Duodenal mucosa (tissue), 2 donors: ENCODE measurements at regions not wholly inside any gene's neighbourhood (a gene's known extent, or its start where the extent isn't known, plus 50 kb on each side); places are given as distances from the start of the nearest gene placed in this dataset.

Source experiments
- H3K27ac ChIP-seq: one replicate; pipeline ENCODE4 v1.7.0; 2013; ENCODE audit warnings: low read depth, low read length
- H3K27me3 ChIP-seq, 2 donors: one replicate each; pipeline ENCODE4 v1.7.0; 2013; ENCODE audit warnings: low read length in 2 of 2, control low read depth in 1 of 2; ENCODE audit not compliant: insufficient read depth in 2 of 2, control insufficient read depth in 1 of 2
- H3K36me3 ChIP-seq, 2 donors: one replicate each; pipeline ENCODE4 v1.7.0; 2013; ENCODE audit warnings: low read length in 2 of 2, control low read depth in 1 of 2; ENCODE audit not compliant: insufficient read depth in 2 of 2, control insufficient read depth in 1 of 2
- H3K4me1 ChIP-seq, 2 donors: one replicate each; pipeline ENCODE4 v1.7.0; 2013; ENCODE audit warnings: low read length in 2 of 2, control low read depth in 1 of 2; ENCODE audit not compliant: insufficient read depth in 2 of 2, control insufficient read depth in 1 of 2
- H3K4me3 ChIP-seq, 2 donors: one replicate each; pipeline ENCODE4 v1.7.0; 2013; ENCODE audit warnings: low read length in 2 of 2, low read depth in 1 of 2
- H3K9ac ChIP-seq, 2 donors: one replicate each; pipeline ENCODE4 v1.7.0; 2013; ENCODE audit warnings: low read length in 2 of 2, low read depth in 1 of 2
- H3K9me3 ChIP-seq, 2 donors: one replicate each; pipeline ENCODE4 v1.7.0; 2013; ENCODE audit warnings: low read length in 2 of 2, control low read depth in 1 of 2; ENCODE audit not compliant: control insufficient read depth in 1 of 2

GRCh38 chr18:7470503-7470902 lies 96.6 kb upstream of the PTPRM start:
- H3K4me1 ChIP-seq: no peaks in the 10 kb centered on the region
- no peaks in the 10 kb centered on the region for H3K36me3 ChIP-seq
- H3K4me3 ChIP-seq: no peak overlapping the region
- H3K27me3 ChIP-seq: no peaks in the 10 kb centered on the region
- no peaks in the 10 kb centered on the region for H3K9me3 ChIP-seq
- H3K9ac ChIP-seq: no peak overlapping the region
- no peak overlapping the region for H3K27ac ChIP-seq

GRCh38 chr18:7476386-7476785 lies 90.7 kb upstream of the PTPRM start:
- no peaks in the 10 kb centered on the region for H3K9me3 ChIP-seq
- H3K27ac ChIP-seq: no peak overlapping the region
- H3K4me3 ChIP-seq: no peak overlapping the region
- no peaks in the 10 kb centered on the region for H3K27me3 ChIP-seq
- no peak overlapping the region for H3K9ac ChIP-seq
- no peaks in the 10 kb centered on the region for H3K36me3 ChIP-seq
- H3K4me1 ChIP-seq: no peaks in the 10 kb centered on the region

- Histone ChIP-seq H3K9me3 (no peaks in the 10 kb centered on the region), H3K4me1 (no peaks in the 10 kb centered on the region), H3K4me3 (no peak overlapping the region), H3K27ac (no peak overlapping the region), H3K9ac (no peak overlapping the region), H3K36me3 (no peaks in the 10 kb centered on the region), H3K27me3 (no peaks in the 10 kb centered on the region)
Observed at GRCh38 chr18:7479756-7480155, 87.4 kb upstream of the PTPRM start.

GRCh38 chr18:7480879-7481278 lies 86.2 kb upstream of the PTPRM start:
- Histone ChIP-seq H3K9ac (no peak overlapping the region), H3K4me1 (no peaks in the 10 kb centered on the region), H3K27me3 (no peaks in the 10 kb centered on the region), H3K27ac (no peak overlapping the region), H3K4me3 (no peak overlapping the region), H3K36me3 (no peaks in the 10 kb centered on the region), H3K9me3 (no peaks in the 10 kb centered on the region)

GRCh38 chr18:7482342-7482741 lies 84.8 kb upstream of the PTPRM start:
- Histone ChIP-seq H3K4me3 (no peak overlapping the region), H3K9me3 (no peaks in the 10 kb centered on the region), H3K9ac (no peak overlapping the region), H3K36me3 (no peaks in the 10 kb centered on the region), H3K27me3 (no peaks in the 10 kb centered on the region), H3K4me1 (no peaks in the 10 kb centered on the region), H3K27ac (no peak overlapping the region)

GRCh38 chr18:7485616-7486015 lies 81.5 kb upstream of the PTPRM start:
- Histone ChIP-seq H3K4me3 (no peak overlapping the region), H3K4me1 (no peaks in the 10 kb centered on the region), H3K9me3 (no peaks in the 10 kb centered on the region), H3K27ac (no peak overlapping the region), H3K27me3 (no peaks in the 10 kb centered on the region), H3K36me3 (no peaks in the 10 kb centered on the region), H3K9ac (no peak overlapping the region)

- H3K27ac ChIP-seq: no peak overlapping the region
- H3K9ac ChIP-seq: no peak overlapping the region
- H3K9me3 ChIP-seq: no peaks in the 10 kb centered on the region
- no peaks in the 10 kb centered on the region for H3K36me3 ChIP-seq
- H3K4me3 ChIP-seq: no peak overlapping the region
- no peaks in the 10 kb centered on the region for H3K4me1 ChIP-seq
- H3K27me3 ChIP-seq: no peaks in the 10 kb centered on the region
Observed at GRCh38 chr18:7488571-7488970, 78.5 kb upstream of the PTPRM start.

GRCh38 chr18:7490104-7490503 lies 77.0 kb upstream of the PTPRM start:
- Histone ChIP-seq H3K4me1 (no peaks in the 10 kb centered on the region), H3K36me3 (no peaks in the 10 kb centered on the region), H3K9me3 (no peaks in the 10 kb centered on the region), H3K27me3 (no peaks in the 10 kb centered on the region), H3K27ac (no peak overlapping the region), H3K4me3 (no peak overlapping the region), H3K9ac (no peak overlapping the region)

GRCh38 chr18:7492385-7492784 lies 74.7 kb upstream of the PTPRM start:
- H3K27me3 ChIP-seq: no peaks in the 10 kb centered on the region
- H3K27ac ChIP-seq: no peak overlapping the region
- H3K4me3 ChIP-seq: no peak overlapping the region
- no peak overlapping the region for H3K9ac ChIP-seq
- H3K4me1 ChIP-seq: no peaks in the 10 kb centered on the region
- H3K9me3 ChIP-seq: no peaks in the 10 kb centered on the region
- no peaks in the 10 kb centered on the region for H3K36me3 ChIP-seq

- Histone ChIP-seq H3K27me3 (no peaks in the 10 kb centered on the region), H3K9me3 (no peaks in the 10 kb centered on the region), H3K4me1 (no peaks in the 10 kb centered on the region), H3K4me3 (no peak overlapping the region), H3K9ac (no peak overlapping the region), H3K36me3 (no peaks in the 10 kb centered on the region), H3K27ac (no peak overlapping the region)
Observed at GRCh38 chr18:7497081-7497480, 70.0 kb upstream of the PTPRM start.

- Histone ChIP-seq H3K4me1 (no peaks in the 10 kb centered on the region), H3K9ac (no peak overlapping the region), H3K9me3 (no peaks in the 10 kb centered on the region), H3K4me3 (no peak overlapping the region), H3K27me3 (no peaks in the 10 kb centered on the region), H3K27ac (no peak overlapping the region), H3K36me3 (no peaks in the 10 kb centered on the region)
Observed at GRCh38 chr18:7511106-7511505, 56.0 kb upstream of the PTPRM start.
